Renal cortex interstitium (tissue), 11 donors: ENCODE measurements at regions not wholly inside any gene's neighbourhood (a gene's known extent, or its start where the extent isn't known, plus 50 kb on each side); places are given as distances from the start of the nearest gene placed in this dataset.

Source experiments
- DNase-seq, 11 donors: peaks; one replicate each; pipeline ENCODE4 v3.0.0-alpha.2; 2013; ENCODE audit warnings: low read depth in 9 of 11, low spot score in 4 of 11; ENCODE audit errors: extremely low read depth in 1 of 11

GRCh38 chr1:106447466-106447865 lies 609.0 kb upstream of the PRMT6 start:
- DNase-seq: no peak

- no peak for DNase-seq
Observed at GRCh38 chr1:106456832-106457231, 599.6 kb upstream of the PRMT6 start.

DNA sequence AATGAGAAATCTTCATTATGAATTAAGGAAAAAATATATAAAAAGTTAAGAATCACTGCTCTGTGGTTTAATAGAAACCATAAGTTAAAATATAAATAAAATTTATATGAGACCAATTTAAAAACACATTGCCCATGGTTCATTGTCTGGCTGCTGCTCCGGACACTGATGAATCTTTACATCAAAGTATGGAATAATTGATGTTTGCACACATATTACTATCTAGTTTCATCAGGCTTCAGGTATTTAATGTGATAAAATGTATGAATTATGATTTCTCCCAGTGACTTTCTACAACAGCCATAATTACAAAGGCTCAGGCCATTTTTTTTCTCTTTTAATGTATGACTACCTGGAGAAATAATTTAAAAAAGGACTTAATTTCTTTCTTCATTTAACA lies 599.1 kb upstream of the PRMT6 start:
- DNase-seq: no peak

DNA sequence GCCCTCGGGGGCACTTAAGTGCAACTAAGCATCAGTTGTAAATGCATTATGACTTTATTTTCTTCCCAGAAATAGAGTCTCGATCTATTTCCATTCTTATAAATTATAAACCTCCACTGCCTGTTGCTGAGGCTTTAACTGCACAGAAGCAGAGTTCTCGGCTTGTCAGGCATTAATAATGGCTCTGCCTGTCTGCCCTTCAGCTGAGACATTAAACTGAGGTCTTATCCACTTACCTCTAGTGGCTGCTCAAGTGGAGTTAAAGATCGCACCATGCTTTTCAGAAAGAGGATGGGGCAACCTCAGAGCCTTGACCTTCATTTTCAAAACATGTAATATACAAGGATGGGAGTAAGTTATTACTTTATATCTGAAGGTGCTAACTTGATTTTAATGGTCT lies 597.6 kb upstream of the PRMT6 start:
- no peak for DNase-seq

DNA sequence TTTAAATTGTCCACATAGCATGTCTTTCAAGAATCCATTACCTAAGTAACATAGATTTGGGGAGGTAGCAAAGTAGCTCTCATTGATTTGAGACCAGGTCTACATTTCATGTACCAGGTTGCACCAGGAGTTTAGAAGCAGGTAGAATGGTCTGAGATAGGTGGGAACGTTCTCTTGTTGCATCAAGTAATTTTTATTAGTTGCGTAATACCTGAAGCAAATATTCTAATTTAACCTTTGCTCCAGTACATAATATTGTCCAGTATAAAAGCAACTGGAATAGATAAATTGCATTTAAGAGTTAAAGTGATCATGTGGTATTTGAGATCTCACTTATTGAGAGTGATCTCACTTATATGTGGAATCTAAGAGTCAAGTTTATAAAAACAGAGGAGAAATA lies 597.1 kb upstream of the PRMT6 start:
- no peak for DNase-seq

- DNase-seq: no peak
Observed at GRCh38 chr1:106465666-106466065, 590.8 kb upstream of the PRMT6 start.

GRCh38 chr1:106480629-106481028 lies 575.8 kb upstream of the PRMT6 start:
- no peak for DNase-seq

DNA sequence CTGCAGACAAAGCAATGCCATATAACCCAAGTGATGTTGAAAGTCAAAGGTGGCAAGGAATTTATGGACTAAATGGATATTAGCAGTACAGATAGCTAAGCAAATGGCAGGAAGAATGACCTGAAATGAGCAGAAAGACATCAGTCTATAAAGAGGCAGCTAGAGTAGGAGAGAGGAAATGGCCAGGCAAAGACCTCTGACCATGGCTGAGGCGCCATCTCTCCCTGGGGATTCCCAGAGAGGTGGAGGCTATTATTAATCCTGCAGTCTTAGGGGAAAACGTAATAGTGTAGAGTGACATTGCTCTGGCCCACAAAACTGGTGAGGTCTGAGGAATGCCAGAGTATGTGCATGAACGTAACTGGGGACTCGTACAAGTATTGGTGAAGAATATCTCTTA lies 563.6 kb upstream of the PRMT6 start:
- no peak for DNase-seq

- no peak for DNase-seq
Observed at GRCh38 chr1:106494646-106495045, 561.8 kb upstream of the PRMT6 start.

DNA sequence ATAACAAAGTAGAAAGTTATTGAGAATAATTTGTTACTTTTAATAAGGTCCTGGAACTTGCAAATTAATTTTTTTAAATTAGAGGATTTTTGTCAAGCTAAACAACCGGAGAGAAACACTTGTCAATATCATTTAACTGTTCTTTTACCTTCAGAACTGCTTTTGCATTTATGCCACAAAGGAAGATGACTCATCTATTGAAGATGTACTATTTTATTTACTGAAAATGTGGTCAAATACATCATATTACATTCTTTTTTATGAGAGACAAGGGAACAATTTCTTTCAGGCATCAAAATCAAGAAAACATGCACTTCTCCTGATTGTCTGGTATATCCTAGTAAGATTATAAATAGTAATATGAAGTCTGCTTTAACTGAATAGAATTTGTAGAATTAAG lies 558.2 kb upstream of the PRMT6 start:
- no peak for DNase-seq

GRCh38 chr1:106502659-106503058 lies 553.8 kb upstream of the PRMT6 start:
- no peak for DNase-seq

DNA sequence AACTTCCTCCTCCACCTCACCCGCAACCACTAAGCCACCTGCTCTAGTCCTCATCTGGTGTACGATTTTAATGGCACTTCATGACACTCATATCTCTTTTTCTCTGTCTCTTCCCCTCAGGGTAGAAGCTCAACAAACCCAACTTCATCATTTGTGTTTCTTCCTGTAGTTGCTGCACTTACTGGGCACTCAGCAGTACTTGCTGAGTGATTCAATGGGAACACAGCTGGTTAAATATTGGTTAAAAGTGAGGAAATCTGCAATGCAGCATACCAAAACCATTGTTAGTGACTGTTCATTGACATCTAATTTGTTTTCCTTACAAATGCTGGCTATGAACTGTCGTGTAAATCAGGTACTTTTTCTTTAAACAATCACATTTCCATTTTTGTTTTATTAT lies 541.1 kb upstream of the PRMT6 start:
- DNase-seq: no peak

- no peak for DNase-seq
Observed at GRCh38 chr1:106517224-106517623, 539.2 kb upstream of the PRMT6 start.

- no peak for DNase-seq
Observed at GRCh38 chr1:106523497-106523896, 533.0 kb upstream of the PRMT6 start.

DNA sequence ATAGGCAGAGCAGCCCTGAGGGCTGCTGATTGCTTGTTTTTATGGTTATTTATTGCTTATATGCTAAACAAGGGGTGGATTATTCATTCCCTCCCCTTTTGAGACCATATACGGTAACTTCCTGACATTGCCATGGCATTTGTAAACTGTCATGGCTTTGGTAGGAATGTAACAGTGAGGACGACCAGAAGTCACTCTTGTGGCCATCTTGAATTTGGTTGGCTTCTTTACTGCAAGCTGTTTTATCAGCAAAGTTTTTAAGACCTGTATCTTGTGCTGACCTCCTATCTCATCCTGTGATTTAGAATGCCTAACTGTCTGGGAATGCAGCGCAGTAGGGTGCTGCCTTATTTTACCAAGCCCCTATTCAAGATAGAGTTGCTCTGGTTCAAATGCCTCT lies 531.8 kb upstream of the PRMT6 start:
- no peak for DNase-seq

- no peak for DNase-seq
Observed at GRCh38 chr1:106526650-106527049, 529.8 kb upstream of the PRMT6 start.

DNA sequence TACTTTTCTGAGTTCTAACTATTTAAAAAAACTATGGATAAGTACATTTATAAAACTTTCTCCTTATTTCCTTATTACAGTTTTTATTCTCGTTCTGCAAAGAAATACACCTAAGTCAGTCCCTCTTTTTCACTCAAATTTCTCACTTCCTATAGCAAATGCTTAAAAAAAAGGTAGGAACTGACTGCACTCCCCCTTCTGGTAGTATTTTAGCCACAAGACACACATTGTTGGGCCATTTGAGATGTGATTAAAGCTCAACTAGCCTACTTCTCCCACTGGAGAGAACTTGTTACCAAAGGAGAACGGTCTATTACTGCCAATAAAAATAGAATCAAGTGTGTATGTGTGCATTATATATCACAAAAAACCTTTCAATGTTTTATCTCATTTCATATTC lies 521.9 kb upstream of the PRMT6 start:
- no peak for DNase-seq

DNA sequence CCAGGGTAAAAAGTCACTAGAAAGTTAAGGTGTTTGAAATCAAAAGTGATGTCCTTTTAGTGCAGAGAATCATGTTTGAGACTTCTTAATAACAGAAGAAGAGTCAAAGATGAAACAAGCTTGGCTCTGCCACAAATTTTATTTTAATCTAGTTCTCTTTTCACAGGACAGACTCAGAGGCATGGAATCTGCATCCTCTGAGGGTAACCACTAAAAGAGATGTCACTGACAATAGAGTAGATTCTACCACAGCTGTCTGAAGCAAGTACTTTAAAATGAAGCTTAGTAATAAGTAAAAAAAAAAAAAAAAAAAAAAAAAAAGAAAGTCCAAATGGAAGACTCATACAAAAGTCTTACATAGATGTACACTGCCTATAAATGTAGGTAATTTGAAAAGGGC lies 519.7 kb upstream of the PRMT6 start:
- DNase-seq: no peak

DNA sequence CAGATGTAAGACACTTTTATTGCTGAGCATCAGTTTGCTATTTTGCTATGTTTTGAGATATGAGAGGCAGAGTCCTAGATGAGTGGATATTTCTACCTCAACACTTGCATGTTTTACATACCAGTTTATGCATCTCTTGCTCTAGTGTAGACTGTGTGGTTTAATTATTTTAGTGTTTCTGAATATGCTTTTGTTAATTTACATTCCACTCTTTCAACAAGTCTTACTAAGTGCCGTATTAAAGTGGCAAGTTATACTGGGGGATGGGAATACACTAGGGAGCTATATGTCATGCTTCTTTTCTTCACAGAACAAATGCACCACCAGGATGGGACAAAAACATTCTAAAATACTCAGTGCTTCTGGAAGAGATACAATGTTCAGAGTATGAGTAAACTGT lies 507.7 kb upstream of the PRMT6 start:
- no peak for DNase-seq

- DNase-seq: no peak
Observed at GRCh38 chr1:106554294-106554693, 502.2 kb upstream of the PRMT6 start.

DNA sequence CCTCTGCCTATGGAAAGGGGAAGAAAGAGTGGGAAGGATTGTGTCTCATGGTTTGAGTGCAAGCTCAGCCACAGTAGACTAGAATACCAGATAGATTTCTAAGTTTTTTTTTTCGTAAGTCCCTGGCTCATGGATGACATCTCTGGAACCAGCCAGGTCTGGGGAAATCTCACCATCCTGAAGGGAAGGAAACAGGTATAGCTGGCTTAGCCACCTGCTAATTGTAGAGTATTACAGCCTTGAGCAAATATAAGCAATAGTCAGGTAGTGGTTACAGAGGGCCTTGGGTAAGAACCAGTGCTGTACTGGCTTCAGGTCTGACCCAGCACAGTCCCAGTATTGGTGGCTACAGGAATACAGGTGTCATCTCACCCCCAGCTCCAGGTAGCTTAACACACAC lies 500.9 kb upstream of the PRMT6 start:
- no peak for DNase-seq

DNA sequence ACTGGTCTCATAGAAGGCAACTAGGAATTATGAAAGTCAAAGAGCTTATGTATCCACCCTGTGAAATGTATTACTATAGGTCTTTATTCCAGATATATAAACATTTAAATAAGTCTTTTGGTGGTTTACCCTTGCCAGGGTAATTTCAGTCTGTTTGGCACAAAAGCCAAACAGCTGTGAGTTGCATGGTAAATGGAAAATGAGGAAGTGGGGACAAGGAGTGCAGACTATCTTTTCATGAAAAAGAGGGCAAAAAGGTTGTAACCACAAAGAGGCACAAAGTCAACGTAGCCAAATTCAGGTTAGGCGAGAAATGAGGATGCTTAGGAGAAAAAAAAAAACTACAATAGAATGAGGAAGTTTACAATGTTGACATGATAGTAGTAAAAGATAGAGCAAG lies 492.3 kb upstream of the PRMT6 start:
- no peak for DNase-seq
